Esophagus muscularis mucosa (tissue), 3 donors: ENCODE measurements at regions not wholly inside any gene's neighbourhood (a gene's known extent, or its start where the extent isn't known, plus 50 kb on each side); places are given as distances from the start of the nearest gene placed in this dataset.

ENCODE experiments used
- CTCF ChIP-seq, 3 experiments: fragments of 200-600 bp in 2 of 3; fragments of 450-650 bp in 1 of 3; sonication (generic) in 2 of 3; IDR thresholded peaks; one replicate each; pipeline ENCODE4 v1.5.1; 2017 to 2019; ENCODE audit warnings: antibody characterized with exemption in 3 of 3, mild to moderate bottlenecking in 2 of 3, moderate library complexity in 1 of 3
- POLR2AphosphoS5 ChIP-seq, 2 donors: sonication (generic); formaldehyde crosslinking; IDR thresholded peaks; one replicate each; pipeline ENCODE4 v1.6.1; 2017; ENCODE audit warnings: antibody characterized with exemption in 2 of 2

GRCh38 chr2:56770490-56770889 lies 586.7 kb downstream of the CCDC85A start:
- no peak for TF ChIP-seq CTCF (IDR thresholded peaks at IDR 0.05)
- TF ChIP-seq POLR2AphosphoS5 (IDR thresholded peaks at IDR 0.05): no peak
